Activated T-helper 1 cell treated with Interleukin-2 at 50 U/mL for 16 hours (primary cell): ENCODE measurements at regions not wholly inside any gene's neighbourhood (a gene's known extent, or its start where the extent isn't known, plus 50 kb on each side); places are given as distances from the start of the nearest gene placed in this dataset.

Source experiments
- DNase-seq: peaks from one replicate; pipeline ENCODE4 v3.0.0-alpha.2; 2020; ENCODE audit warnings: low read depth

DNA sequence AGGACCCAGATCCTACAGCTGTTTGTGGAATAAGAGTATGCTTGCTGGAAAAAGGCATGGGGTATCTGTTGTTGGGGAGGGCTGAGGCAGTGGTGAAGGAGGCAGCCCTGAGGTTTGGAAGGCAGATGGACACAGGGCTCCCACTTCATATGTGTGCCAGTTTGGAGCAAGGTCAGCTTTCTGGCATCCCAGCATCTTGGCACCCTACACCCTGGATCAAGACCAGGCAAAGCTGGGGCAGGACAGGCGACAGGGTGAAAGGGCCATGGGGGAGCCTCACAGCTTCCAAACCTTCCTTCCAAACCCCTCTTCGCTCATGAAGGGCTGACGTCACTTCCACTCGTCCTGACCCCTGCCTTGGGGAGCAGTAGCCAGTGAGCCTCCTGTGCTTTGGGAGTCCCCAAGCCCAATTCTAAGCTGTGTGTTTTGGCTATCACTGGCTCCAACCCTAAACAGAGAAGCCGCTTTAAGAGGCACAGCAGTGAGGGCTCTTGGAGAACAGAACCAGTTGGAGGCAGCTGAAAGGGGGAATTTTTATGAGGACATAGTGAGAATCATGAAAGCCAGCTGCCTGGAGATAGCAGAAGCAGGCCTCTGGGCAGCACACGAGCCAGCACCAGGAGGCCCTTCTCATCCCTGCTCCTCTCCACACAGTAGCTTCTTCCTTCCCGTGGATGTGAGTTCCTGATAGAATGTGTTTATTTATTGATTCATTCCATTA is 448.6 kb upstream of the CDH4 start:
- DNase-seq = no peak

DNA sequence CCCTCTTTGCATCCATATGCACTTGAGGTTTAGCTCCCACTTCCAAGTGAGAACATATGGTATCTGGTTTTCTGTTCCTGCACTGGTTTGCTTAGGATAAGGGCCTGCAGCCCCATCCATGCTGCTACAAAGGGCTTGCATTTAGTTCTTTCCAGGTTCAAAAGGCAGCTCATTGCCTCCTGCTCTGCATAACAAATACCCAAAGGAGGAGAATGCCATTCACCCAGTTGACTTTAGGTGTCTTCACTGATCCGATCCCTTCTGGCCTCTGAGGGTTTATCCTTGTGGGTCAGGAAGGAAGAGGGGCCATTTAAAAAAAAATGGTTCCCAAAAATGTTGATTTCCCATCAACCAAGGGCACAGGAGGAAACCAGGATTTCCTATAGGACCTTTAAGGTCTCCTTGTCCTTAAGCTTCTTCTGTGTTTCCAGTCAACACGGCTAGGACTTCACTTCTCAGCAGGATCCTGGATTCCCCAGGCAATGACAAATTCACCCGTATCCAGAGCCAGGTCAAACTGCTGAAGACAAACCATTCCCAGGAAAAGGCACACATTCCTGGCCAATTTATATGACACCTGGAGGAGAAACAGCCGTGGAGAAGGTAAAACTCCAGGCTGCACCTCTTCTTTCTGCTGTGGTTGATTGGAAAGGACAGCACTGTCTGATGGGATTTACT is 447.7 kb upstream of the CDH4 start:
- DNase-seq = no peak

- no peak for DNase-seq
Observed at GRCh38 chr20:60804918-60805630, 447.0 kb upstream of the CDH4 start.

GRCh38 chr20:60806354-60806753 is 445.7 kb upstream of the CDH4 start:
- no peak for DNase-seq

DNA sequence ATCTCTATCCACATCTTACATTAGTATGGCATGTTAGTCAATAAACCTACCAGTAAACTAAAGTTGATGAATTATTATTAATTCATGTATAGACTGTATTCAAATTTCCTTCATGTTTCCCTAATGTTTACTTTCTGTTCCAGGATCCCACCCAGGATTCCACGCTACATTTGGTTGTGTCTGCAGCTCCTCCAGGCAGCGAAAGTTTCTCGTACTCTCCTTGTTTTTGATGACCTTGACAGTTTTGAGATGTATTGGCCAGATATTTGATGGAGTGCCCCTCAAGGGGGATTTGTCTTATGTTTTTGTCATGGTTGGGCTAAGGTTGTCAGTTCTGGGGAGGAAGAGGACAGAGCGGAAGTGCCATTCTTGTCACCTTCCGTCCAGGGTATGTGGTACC is 445.2 kb upstream of the CDH4 start:
- DNase-seq = no peak

- DNase-seq = no peak
Observed at GRCh38 chr20:60808003-60808672, 443.9 kb upstream of the CDH4 start.

DNA sequence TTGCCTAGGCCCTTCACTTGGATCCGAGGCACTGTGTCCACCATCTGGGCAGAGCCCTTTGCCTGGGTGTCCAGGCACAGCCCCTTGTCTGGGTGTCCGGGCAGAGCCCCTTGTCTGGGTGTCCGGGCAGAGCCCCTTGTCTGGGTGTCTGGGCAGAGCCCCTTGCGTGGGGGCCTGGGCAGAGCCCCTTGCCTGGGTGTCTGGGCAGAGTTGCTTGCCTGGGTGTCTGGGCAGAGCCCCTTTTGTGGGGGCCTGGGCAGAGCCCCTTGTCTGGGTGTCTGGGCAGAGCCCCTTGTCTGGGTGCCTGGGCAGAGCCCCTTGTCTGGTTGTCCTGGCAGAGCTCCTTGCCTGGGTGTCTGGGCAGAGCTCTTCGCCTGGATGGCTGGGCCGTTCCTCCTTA is 443.4 kb upstream of the CDH4 start:
- no peak for DNase-seq

GRCh38 chr20:60810561-60810960 is 441.5 kb upstream of the CDH4 start:
- DNase-seq = no peak

DNA sequence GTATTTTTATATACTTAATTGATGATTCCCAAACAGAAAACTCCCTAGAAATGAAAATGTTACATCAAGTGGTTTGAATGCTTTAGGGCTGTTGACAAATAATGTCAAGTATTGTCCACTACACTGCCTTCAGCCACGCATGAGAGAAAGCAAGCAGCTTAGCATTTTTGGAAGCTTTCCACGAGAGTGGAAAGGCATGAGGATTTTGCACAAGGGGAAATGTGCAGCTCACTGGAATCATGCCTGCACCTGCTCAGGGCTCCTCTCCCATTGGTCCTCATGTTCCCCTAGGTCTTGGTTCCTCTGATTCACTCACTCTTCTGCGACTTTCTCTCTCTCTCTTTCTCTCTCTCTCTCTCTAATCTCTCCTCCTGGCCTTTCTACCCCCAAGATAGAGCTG is 439.5 kb upstream of the CDH4 start:
- DNase-seq = no peak

DNA sequence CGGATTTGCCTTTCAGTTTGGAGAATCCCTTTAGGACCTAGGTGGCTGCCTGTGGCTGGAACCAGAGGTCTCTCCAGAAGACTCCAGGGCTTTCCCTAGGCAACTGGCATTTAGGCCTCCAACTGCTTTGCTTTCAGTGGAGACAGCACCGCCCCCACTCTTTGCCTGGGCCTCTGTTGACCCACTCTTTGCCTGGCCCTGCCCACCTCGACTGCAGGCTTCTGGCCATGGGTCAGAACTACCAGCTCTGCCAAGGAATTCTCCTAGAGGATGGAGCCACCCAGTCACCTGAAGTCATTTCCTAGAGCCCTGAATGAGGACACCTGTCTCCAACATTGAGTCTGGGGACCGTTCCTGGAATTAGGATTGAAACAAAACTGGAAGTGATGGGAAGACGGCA is 439.0 kb upstream of the CDH4 start:
- no peak for DNase-seq

- no peak for DNase-seq
Observed at GRCh38 chr20:60815656-60816055, 436.4 kb upstream of the CDH4 start.

DNA sequence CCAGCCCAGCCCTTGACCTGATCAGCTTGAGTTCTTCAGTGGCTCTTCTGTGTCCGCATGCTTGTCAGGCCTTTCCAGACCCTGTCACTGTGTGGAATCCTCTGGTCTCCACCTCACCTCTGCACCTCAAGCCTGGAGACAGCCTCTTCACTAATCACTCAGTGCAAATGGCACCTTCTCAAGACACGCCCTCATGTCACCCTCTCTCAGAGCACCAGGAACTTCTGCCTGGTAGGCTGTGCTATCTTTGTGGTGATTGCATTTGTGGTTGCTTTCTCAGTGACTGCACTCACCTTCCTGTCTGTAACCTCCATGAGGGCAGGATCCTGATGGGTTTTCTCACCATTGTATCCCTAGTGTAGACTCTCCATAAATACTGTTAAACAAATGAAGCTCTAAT is 435.2 kb upstream of the CDH4 start:
- no peak for DNase-seq

GRCh38 chr20:60817891-60818290 is 434.2 kb upstream of the CDH4 start:
- no peak for DNase-seq

GRCh38 chr20:60819511-60819910 is 432.6 kb upstream of the CDH4 start:
- DNase-seq = no peak

- DNase-seq = no peak
Observed at GRCh38 chr20:60820149-60820548, 431.9 kb upstream of the CDH4 start.

DNA sequence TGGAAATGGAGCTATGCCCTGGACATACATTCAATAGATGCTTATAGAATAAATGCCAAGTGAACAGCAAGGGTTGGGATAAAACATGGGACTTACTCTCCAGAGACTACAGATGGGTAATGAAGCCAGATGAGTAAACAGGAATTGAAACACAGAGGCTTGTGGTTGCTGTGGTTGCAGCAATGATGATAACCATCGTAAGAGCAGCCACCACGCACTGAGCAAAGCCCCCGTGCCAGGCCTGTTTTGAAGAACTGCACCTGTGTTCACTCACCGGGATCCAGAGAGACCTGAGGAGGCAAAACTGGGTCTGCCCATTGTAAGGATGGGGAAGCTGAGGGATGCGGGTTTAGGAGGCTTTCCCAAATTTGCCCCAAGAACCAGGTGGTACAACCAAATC is 431.1 kb upstream of the CDH4 start:
- no peak for DNase-seq

DNA sequence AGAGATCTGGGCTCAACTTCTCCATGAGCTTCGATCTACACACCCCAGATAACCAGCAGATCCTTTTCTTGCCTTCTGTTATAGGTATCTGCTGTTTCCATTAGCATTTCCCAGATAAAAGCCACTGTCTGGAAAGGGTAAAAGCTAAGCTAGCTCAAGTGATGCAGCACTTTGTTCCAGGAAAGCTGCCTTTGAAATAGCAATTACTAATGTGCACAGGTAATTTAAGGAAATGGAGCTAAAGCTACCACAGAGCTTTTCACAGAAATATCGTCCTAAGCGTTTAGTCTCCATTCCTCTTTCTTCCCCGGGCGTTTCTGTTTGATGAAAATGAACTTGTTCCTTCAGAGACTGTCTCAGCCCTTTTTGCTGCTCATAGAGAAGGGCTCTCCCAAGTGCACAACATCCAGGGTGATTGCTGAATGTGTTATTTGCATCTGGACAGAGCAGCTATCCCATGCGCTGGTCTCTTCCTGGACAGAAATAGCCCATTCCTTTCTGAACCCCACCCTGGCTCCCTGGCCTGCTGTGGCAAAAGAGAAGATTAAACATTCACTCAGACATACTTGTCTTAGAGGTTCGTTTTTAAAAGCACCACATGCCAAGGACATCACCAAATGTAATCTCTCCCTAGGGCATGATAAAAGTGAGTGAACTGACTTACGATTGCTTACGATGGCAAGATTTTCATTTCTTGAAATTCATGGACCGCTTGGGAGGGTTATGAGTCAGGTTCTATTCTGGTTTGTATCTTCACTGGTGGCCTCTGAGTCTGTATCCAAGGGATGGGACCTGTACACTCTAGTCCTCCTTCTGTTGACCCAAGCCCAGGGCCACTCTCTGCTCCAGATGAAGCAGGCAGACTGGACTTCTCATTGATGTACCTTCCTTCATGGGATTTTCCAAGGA is 429.1 kb upstream of the CDH4 start:
- no peak for DNase-seq

DNA sequence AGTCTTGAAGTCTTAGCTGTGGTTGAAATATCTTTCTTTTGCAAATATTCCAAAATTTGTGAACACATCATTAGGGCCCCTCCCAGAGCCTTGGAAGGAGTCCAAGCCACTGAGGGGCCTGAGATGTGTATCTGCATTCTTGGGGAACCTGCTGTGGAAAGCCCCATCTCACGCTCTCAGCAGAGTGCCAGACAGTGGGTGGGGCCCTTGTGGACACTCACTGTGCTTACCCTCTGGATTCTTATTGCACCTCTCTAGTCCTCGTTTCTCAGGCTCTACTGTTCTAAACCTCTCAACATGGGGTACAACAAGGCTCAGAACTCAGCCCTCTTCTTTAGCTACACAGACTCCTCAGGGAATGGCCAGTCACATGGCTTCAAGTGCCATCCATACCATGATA is 416.2 kb upstream of the CDH4 start:
- no peak for DNase-seq

- DNase-seq = no peak
Observed at GRCh38 chr20:60837173-60837770, 414.8 kb upstream of the CDH4 start.

DNA sequence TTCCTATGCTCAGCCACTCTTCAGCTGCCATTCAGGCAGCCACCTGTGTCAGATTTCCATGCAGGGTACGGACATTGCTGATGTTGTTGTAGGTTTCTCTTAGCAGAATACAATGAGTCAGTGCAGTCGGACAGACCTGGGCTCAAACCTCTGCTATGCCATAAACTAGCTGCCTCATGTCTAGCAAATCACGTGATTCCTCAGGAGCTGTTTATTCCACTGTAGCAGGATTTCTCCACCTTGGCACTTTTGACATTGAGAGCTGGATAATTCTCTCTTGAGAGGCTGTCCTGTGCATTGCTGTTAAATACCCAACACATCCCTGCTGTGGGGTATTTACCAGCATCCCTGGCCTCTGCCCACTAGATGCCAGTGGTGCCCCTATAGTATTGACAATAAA is 413.8 kb upstream of the CDH4 start:
- DNase-seq = no peak

GRCh38 chr20:60840971-60841370 is 411.1 kb upstream of the CDH4 start:
- DNase-seq = no peak
